ENCODE measurements at regions not wholly inside any gene's neighbourhood (a gene's known extent, or its start where the extent isn't known, plus 50 kb on each side); places are given as distances from the start of the nearest gene placed in this dataset.

DNA sequence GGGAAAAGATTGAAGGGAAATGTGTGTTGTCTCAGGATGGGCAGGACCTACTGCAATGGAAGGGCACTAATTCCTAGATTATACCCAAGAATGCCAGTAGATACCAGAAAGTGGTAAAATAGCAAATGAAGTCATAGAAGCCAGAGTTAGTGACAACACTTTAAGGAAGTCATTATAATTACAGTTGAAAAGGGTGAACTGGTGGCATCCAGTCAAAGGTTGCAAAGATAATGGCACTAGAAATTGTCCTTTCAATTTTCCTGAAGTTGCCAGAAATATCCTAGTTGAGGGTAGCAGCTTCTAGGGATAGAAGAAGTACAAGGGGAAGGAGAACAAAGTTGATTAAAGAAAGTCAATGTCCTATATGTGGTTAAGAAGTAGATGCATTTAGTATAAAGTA, 68.8 kb upstream of the GLS start:
- no peak overlapping the region for H3K27ac ChIP-seq (ENCODE audit: low read depth in 1 of 2, low read length in 1 of 2)
- ATAC-seq (ENCODE audit: insufficient read depth, low FRiP score) = no peak
- TF ChIP-seq CTCF (IDR thresholded peaks at IDR 0.05; ENCODE audit: control extremely low read depth, extremely low read depth) = no peak

GRCh38 chr2:190812506-190813294, 67.9 kb upstream of the GLS start:
- no peaks in the 10 kb centered on the region for H3K9me3 ChIP-seq (ENCODE audit: control insufficient read depth in 4 of 4, insufficient read depth in 3 of 4, low read length in 3 of 4)
- no peaks in the 10 kb centered on the region for H3K36me3 ChIP-seq (ENCODE audit: control insufficient read depth in 4 of 4, insufficient read depth in 4 of 4, low read length in 4 of 4)
- peak overlapping the region in 1 of 2 donors; percentile 10 for H3K27ac ChIP-seq (ENCODE audit: low read depth in 1 of 2, low read length in 1 of 2)
- no peak for TF ChIP-seq CTCF (IDR thresholded peaks at IDR 0.05; ENCODE audit: control extremely low read depth, extremely low read depth)
- no peak overlapping the region for H3K4me3 ChIP-seq
- H3K27me3 ChIP-seq (ENCODE audit: control insufficient read depth in 3 of 3, insufficient read depth in 3 of 3, low read length in 2 of 3) = no peaks in the 10 kb centered on the region
- no peak overlapping the region for H3K9ac ChIP-seq (ENCODE audit: insufficient read depth in 1 of 2, low read length in 2 of 2)
- 76 to 94% methylated on average over 5 of the region's 5 CpGs for WGBS, 2 donors
- peaks cover 0 to 5% (median 0%) of the 10 kb centered on the region in 5 donors for H3K4me1 ChIP-seq (ENCODE audit: control insufficient read depth in 5 of 5, insufficient read depth in 5 of 5, low read length in 5 of 5)
- DNase-seq (no peak), ATAC-seq (ENCODE audit: insufficient read depth, low FRiP score) (no peak)

More for the DNA sequence above, 68.8 kb upstream of the GLS start:
- Histone ChIP-seq H3K9me3 (ENCODE audit: control insufficient read depth in 4 of 4, insufficient read depth in 3 of 4, low read length in 3 of 4) (no peaks in the 10 kb centered on the region), H3K4me3 (no peak overlapping the region), H3K27me3 (ENCODE audit: control insufficient read depth in 3 of 3, insufficient read depth in 3 of 3, low read length in 2 of 3) (no peaks in the 10 kb centered on the region), H3K9ac (ENCODE audit: insufficient read depth in 1 of 2, low read length in 2 of 2) (no peak overlapping the region), H3K36me3 (ENCODE audit: control insufficient read depth in 4 of 4, insufficient read depth in 4 of 4, low read length in 4 of 4) (no peaks in the 10 kb centered on the region), H3K4me1 (ENCODE audit: control insufficient read depth in 5 of 5, insufficient read depth in 5 of 5, low read length in 5 of 5) (peaks cover 0 to 5% (median 0%) of the 10 kb centered on the region in 5 donors)
- no peak for DNase-seq

GRCh38 chr2:190815226-190815625, 65.4 kb upstream of the GLS start:
- H3K4me3 ChIP-seq = no peak overlapping the region

More at GRCh38 chr2:190815226-190815625, 65.4 kb upstream of the GLS start:
- TF ChIP-seq CTCF (IDR thresholded peaks at IDR 0.05; ENCODE audit: control extremely low read depth, extremely low read depth) = no peak
- 68 to 87% methylated on average over 2 of the region's 2 CpGs for WGBS, 2 donors
- Histone ChIP-seq H3K27ac (ENCODE audit: low read depth in 1 of 2, low read length in 1 of 2) (no peak overlapping the region), H3K9ac (ENCODE audit: insufficient read depth in 1 of 2, low read length in 2 of 2) (no peak overlapping the region), H3K27me3 (ENCODE audit: control insufficient read depth in 3 of 3, insufficient read depth in 3 of 3, low read length in 2 of 3) (no peaks in the 10 kb centered on the region), H3K4me1 (ENCODE audit: control insufficient read depth in 5 of 5, insufficient read depth in 5 of 5, low read length in 5 of 5) (peaks cover 0 to 5% (median under 1%) of the 10 kb centered on the region in 5 donors), H3K9me3 (ENCODE audit: control insufficient read depth in 4 of 4, insufficient read depth in 3 of 4, low read length in 3 of 4) (no peaks in the 10 kb centered on the region), H3K36me3 (ENCODE audit: control insufficient read depth in 4 of 4, insufficient read depth in 4 of 4, low read length in 4 of 4) (no peaks in the 10 kb centered on the region)
- ATAC-seq (ENCODE audit: insufficient read depth, low FRiP score) (no peak), DNase-seq (no peak)

Data from lung (tissue), 11 donors.